ENCODE measurements at regions not wholly inside any gene's neighbourhood (a gene's known extent, or its start where the extent isn't known, plus 50 kb on each side); places are given as distances from the start of the nearest gene placed in this dataset.

DNA sequence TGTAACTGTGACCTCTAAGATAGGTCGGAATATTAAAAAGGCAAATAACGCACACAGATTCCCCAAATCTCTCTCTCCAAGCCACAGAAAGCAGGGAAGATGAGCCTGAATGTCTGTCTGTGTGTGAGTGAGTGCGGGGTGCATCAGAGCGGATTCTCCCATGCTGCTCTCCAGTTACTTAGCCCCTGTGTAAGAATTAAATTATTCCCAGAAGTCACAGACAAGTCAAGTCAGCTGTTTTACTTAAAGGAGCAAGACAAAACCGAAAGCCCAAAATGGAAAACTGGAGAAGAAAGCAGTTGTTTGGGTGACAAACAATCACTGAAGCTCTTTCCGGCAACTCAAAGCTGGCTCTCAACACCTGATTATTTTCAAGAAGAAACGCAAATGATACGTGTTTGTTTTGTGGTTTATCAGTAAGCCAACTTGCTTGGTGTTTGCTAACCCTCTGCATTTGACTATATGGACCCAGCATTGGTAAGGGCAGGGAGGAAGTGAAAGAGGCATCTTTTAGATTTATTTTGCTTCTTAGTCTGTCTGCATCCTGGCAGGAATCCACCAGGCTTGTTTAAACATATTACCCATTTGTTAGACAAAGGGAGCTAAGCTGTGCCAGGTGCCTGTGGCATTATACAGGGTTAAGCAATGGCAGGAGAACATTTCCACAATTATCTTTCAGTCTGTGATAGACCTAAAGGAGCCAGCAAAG lies 121.5 kb upstream of the CREB1 start:
- TF ChIP-seq, protein P1, sequence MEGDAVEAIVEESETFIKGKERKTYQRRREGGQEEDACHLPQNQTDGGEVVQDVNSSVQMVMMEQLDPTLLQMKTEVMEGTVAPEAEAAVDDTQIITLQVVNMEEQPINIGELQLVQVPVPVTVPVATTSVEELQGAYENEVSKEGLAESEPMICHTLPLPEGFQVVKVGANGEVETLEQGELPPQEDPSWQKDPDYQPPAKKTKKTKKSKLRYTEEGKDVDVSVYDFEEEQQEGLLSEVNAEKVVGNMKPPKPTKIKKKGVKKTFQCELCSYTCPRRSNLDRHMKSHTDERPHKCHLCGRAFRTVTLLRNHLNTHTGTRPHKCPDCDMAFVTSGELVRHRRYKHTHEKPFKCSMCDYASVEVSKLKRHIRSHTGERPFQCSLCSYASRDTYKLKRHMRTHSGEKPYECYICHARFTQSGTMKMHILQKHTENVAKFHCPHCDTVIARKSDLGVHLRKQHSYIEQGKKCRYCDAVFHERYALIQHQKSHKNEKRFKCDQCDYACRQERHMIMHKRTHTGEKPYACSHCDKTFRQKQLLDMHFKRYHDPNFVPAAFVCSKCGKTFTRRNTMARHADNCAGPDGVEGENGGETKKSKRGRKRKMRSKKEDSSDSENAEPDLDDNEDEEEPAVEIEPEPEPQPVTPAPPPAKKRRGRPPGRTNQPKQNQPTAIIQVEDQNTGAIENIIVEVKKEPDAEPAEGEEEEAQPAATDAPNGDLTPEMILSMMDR (IDR thresholded peaks at IDR 0.05; ENCODE audit: poor library complexity, severe bottlenecking) = no peak
- TF ChIP-seq EZH2 (IDR thresholded peaks at IDR 0.05; ENCODE audit: borderline replicate concordance, insufficient read depth, low read length, poor library complexity, severe bottlenecking) = no peak
- TF ChIP-seq POLR2AphosphoS5 (IDR thresholded peaks at IDR 0.05) = no peak
- TF ChIP-seq MXI1 (conservative IDR thresholded peaks at IDR 0.05; ENCODE audit: poor library complexity, severe bottlenecking) = no peak
- no peak for TF ChIP-seq EP300 (conservative IDR thresholded peaks at IDR 0.05; ENCODE audit: poor library complexity, severe bottlenecking)
- TF ChIP-seq, protein P2, sequence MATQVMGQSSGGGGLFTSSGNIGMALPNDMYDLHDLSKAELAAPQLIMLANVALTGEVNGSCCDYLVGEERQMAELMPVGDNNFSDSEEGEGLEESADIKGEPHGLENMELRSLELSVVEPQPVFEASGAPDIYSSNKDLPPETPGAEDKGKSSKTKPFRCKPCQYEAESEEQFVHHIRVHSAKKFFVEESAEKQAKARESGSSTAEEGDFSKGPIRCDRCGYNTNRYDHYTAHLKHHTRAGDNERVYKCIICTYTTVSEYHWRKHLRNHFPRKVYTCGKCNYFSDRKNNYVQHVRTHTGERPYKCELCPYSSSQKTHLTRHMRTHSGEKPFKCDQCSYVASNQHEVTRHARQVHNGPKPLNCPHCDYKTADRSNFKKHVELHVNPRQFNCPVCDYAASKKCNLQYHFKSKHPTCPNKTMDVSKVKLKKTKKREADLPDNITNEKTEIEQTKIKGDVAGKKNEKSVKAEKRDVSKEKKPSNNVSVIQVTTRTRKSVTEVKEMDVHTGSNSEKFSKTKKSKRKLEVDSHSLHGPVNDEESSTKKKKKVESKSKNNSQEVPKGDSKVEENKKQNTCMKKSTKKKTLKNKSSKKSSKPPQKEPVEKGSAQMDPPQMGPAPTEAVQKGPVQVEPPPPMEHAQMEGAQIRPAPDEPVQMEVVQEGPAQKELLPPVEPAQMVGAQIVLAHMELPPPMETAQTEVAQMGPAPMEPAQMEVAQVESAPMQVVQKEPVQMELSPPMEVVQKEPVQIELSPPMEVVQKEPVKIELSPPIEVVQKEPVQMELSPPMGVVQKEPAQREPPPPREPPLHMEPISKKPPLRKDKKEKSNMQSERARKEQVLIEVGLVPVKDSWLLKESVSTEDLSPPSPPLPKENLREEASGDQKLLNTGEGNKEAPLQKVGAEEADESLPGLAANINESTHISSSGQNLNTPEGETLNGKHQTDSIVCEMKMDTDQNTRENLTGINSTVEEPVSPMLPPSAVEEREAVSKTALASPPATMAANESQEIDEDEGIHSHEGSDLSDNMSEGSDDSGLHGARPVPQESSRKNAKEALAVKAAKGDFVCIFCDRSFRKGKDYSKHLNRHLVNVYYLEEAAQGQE (IDR thresholded peaks at IDR 0.05; ENCODE audit: borderline replicate concordance) = no peak
- TF ChIP-seq TAF1 (IDR thresholded peaks at IDR 0.05; ENCODE audit: low read depth) = no peak
